GM12892 (cell line): ENCODE measurements at regions not wholly inside any gene's neighbourhood (a gene's known extent, or its start where the extent isn't known, plus 50 kb on each side); places are given as distances from the start of the nearest gene placed in this dataset.

Experiments
- DNase-seq: peaks from one replicate; pipeline ENCODE4 v3.0.0; 2011; ENCODE audit not compliant: insufficient read length
- FAIRE-seq: peaks from 2 replicates; lab custom pipeline; 2011; peaks lifted over from hg19 to GRCh38; lab: Jason Lieb, UNC
- POLR2A ChIP-seq: IDR thresholded peaks from 2 replicates; pipeline ENCODE4 v1.6.1; 2011; ENCODE audit warnings: low read depth, low read length, control low read depth
- POLR2AphosphoS5 ChIP-seq: IDR thresholded peaks from 2 replicates; pipeline ENCODE4 v1.6.1; 2011; ENCODE audit warnings: low read depth, low read length, control low read depth
- TAF1 ChIP-seq: IDR thresholded peaks from 2 replicates; pipeline ENCODE4 v1.6.1; 2011; ENCODE audit warnings: low read depth, mild to moderate bottlenecking, control low read depth, low read length, borderline replicate concordance

- DNase-seq (no peak), FAIRE-seq (peak; percentile 5)
- TF ChIP-seq POLR2A (no peak), POLR2AphosphoS5 (no peak), TAF1 (no peak)
These were observed 270.9 kb upstream of the JARID2 start for GRCh38 chr6:14974792-14975470.

- FAIRE-seq, result peak; percentile 74
- TF ChIP-seq POLR2AphosphoS5 (no peak), TAF1 (no peak), POLR2A (no peak)
- DNase-seq, result no peak
These were observed 270.4 kb upstream of the JARID2 start for GRCh38 chr6:14975471-14975817.

- TF ChIP-seq POLR2AphosphoS5 (no peak), POLR2A (no peak), TAF1 (no peak)
- DNase-seq (no peak), FAIRE-seq (no peak)
These were observed 268.0 kb upstream of the JARID2 start for GRCh38 chr6:14977747-14978382.

- DNase-seq, result no peak
- no peak for FAIRE-seq
- no peak for TF ChIP-seq POLR2A
- no peak for TF ChIP-seq TAF1
- TF ChIP-seq POLR2AphosphoS5, result no peak
These were observed 263.9 kb upstream of the JARID2 start for GRCh38 chr6:14981960-14982359.

GRCh38 chr6:14983599-14984518 is 262.0 kb upstream of the JARID2 start:
- FAIRE-seq (no peak), DNase-seq (no peak)
- TF ChIP-seq POLR2A (no peak), TAF1 (no peak), POLR2AphosphoS5 (no peak)

- TF ChIP-seq TAF1, result no peak
- no peak for TF ChIP-seq POLR2AphosphoS5
- no peak for TF ChIP-seq POLR2A
- no peak for DNase-seq
These were observed 261.4 kb upstream of the JARID2 start for GRCh38 chr6:14984519-14984853.

GRCh38 chr6:14985366-14985765 is 260.5 kb upstream of the JARID2 start:
- FAIRE-seq, result no peak
- no peak for DNase-seq
- no peak for TF ChIP-seq POLR2AphosphoS5
- TF ChIP-seq TAF1, result no peak
- no peak for TF ChIP-seq POLR2A

More at GRCh38 chr6:14984519-14984853, 261.4 kb upstream of the JARID2 start:
- FAIRE-seq, result no peak

- TF ChIP-seq POLR2AphosphoS5 (no peak), TAF1 (no peak), POLR2A (no peak)
- FAIRE-seq, result no peak
- no peak for DNase-seq
These were observed 259.5 kb upstream of the JARID2 start for GRCh38 chr6:14986370-14986769.

- DNase-seq (no peak), FAIRE-seq (no peak)
- TF ChIP-seq POLR2A (no peak), POLR2AphosphoS5 (no peak), TAF1 (no peak)
These were observed 258.4 kb upstream of the JARID2 start for GRCh38 chr6:14987490-14987889.

- TF ChIP-seq POLR2AphosphoS5 (no peak), POLR2A (no peak), TAF1 (no peak)
- FAIRE-seq (no peak), DNase-seq (no peak)
These were observed 253.5 kb upstream of the JARID2 start for GRCh38 chr6:14992382-14992781.

- FAIRE-seq (no peak), DNase-seq (no peak)
- no peak for TF ChIP-seq POLR2A
- no peak for TF ChIP-seq TAF1
- TF ChIP-seq POLR2AphosphoS5, result no peak
These were observed 250.7 kb upstream of the JARID2 start for GRCh38 chr6:14995208-14995607.
